Osteoblast (primary cell): ENCODE measurements at regions not wholly inside any gene's neighbourhood (a gene's known extent, or its start where the extent isn't known, plus 50 kb on each side); places are given as distances from the start of the nearest gene placed in this dataset.

Experiments
- DNase-seq: peaks from one replicate; pipeline ENCODE4 v3.0.0; 2011; ENCODE audit warnings: low spot score, mixed read lengths; ENCODE audit not compliant: insufficient read length; ENCODE audit errors: missing footprints
- H2AFZ ChIP-seq: 2 replicates; pipeline ENCODE4 v1.6.0; 2011; ENCODE audit warnings: mild to moderate bottlenecking, low read length
- H3K27ac ChIP-seq: 2 replicates; pipeline ENCODE4 v1.5.1; 2011; ENCODE audit warnings: mild to moderate bottlenecking, low read depth, low read length, moderate library complexity
- H3K27me3 ChIP-seq: 2 replicates; pipeline ENCODE4 v1.6.0; 2012; ENCODE audit warnings: mild to moderate bottlenecking, control low read depth, inconsistent platforms, low read length, moderate library complexity; ENCODE audit not compliant: insufficient read depth
- H3K36me3 ChIP-seq: 2 replicates; pipeline ENCODE4 v1.5.1; 2011; ENCODE audit warnings: mild to moderate bottlenecking, low read length, control low read depth, moderate library complexity; ENCODE audit not compliant: insufficient read depth
- H3K4me1 ChIP-seq: 2 replicates; pipeline ENCODE4 v1.5.1; 2011; ENCODE audit warnings: mild to moderate bottlenecking, low read length, control low read depth, moderate library complexity; ENCODE audit not compliant: insufficient read depth
- H3K4me2 ChIP-seq: 2 replicates; pipeline ENCODE4 v1.6.0; 2011; ENCODE audit warnings: mild to moderate bottlenecking, low read length; ENCODE audit not compliant: insufficient read depth
- H3K4me3 ChIP-seq: fragments of 200-600 bp; sonication (generic); 3 replicates; pipeline ENCODE4 v1.5.1; 2012; ENCODE audit warnings: mild to moderate bottlenecking, low read length, inconsistent platforms; ENCODE audit not compliant: insufficient read depth
- H3K79me2 ChIP-seq: 2 replicates; pipeline ENCODE4 v1.6.0; 2012; ENCODE audit warnings: mild to moderate bottlenecking, low read length, control low read depth, inconsistent platforms; ENCODE audit not compliant: insufficient read depth
- H3K9me3 ChIP-seq: 2 replicates; pipeline ENCODE4 v1.5.1; 2011; ENCODE audit warnings: low read depth, low read length, control low read depth
- H4K20me1 ChIP-seq: 2 replicates; pipeline ENCODE4 v1.6.0; 2012; ENCODE audit warnings: mild to moderate bottlenecking, low read length, control low read depth; ENCODE audit not compliant: insufficient read depth
- TF ChIP-seq, protein P1 (sequence below): IDR thresholded peaks from 2 replicates; pipeline ENCODE4 v1.5.1; 2011; ENCODE audit warnings: mild to moderate bottlenecking, low read depth, low read length, moderate library complexity; ENCODE audit errors: extremely low read depth

DNA sequence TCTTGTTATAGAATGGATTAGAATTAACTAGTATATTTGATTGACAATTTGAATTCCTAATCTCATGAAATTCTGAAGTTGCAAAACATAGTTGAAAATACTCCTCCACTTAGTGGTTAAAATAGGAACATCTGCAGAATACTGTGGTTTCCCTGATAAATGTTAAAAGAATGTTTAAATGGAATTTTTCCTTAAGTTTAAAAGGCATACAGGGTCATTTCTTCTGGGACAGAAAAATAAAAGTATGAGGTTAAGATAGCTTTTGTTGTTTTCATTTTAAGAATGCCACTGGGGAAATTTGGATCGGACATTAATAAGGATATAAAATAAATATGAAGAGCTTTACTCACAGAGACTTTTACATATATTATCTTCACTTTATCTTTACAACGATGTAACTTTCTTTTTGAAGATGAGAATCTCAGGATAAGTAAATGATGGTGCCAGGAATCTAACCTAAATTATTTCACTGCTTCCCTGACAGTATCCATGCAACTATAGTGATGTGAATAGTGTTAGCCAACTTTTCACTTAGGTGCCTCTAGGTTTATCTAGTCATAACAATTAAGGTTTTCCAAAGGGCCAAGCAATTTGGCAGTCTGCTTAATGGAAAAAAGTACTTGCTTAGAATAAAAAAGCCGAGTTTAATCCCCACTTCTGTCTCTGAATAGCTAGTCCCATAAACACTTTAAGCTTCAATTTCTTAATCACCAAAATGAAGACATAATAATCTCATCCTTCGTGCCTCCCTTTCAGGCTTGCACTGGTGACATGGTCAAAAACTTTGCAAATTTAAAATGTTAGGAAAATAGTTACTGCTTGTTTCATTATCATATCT is 151.8 kb upstream of the STK17B start:
- no peak overlapping the region for H2AFZ ChIP-seq
- no peaks in the 10 kb centered on the region for H3K36me3 ChIP-seq
- no peaks in the 10 kb centered on the region for H3K79me2 ChIP-seq
- H3K9me3 ChIP-seq, result no peaks in the 10 kb centered on the region
- H4K20me1 ChIP-seq, result no peaks in the 10 kb centered on the region
- DNase-seq, result peak; percentile 80
- peaks cover 32% of the 10 kb centered on the region for H3K4me1 ChIP-seq
- TF ChIP-seq, protein P1, sequence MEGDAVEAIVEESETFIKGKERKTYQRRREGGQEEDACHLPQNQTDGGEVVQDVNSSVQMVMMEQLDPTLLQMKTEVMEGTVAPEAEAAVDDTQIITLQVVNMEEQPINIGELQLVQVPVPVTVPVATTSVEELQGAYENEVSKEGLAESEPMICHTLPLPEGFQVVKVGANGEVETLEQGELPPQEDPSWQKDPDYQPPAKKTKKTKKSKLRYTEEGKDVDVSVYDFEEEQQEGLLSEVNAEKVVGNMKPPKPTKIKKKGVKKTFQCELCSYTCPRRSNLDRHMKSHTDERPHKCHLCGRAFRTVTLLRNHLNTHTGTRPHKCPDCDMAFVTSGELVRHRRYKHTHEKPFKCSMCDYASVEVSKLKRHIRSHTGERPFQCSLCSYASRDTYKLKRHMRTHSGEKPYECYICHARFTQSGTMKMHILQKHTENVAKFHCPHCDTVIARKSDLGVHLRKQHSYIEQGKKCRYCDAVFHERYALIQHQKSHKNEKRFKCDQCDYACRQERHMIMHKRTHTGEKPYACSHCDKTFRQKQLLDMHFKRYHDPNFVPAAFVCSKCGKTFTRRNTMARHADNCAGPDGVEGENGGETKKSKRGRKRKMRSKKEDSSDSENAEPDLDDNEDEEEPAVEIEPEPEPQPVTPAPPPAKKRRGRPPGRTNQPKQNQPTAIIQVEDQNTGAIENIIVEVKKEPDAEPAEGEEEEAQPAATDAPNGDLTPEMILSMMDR, result no peak
- H3K27ac ChIP-seq, result peak overlapping the region; percentile 81
- H3K4me2 ChIP-seq, result peak overlapping the region; percentile 65
- no peaks in the 10 kb centered on the region for H3K27me3 ChIP-seq
- H3K4me3 ChIP-seq, result peak overlapping the region; percentile 4

DNA sequence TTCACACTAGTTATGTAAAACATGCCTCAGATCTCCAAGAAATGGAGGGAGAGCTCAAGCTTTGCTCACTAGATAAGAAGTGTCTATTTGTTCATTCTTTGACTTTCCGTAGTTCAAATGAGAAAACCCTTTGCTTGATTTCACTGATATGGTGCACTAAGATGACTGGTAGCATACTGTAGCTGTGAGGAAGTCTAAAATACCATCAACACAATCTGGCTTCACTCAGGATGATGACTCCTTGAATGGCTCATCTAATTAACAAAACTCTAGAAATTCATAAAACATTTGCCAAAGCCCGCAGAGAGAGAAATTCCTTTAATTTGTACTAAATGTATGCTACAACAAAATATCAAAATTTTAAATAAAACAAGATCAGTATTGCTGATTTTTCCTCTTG is 152.8 kb upstream of the STK17B start:
- Histone ChIP-seq H2AFZ (no peak overlapping the region), H3K27ac (peak overlapping the region; percentile 81), H3K4me3 (no peak overlapping the region)

GRCh38 chr2:196328088-196328680 is 156.8 kb upstream of the STK17B start:
- TF ChIP-seq, protein P1, result no peak
- Histone ChIP-seq H3K4me2 (no peak overlapping the region), H2AFZ (no peak overlapping the region), H3K9me3 (no peaks in the 10 kb centered on the region), H3K36me3 (no peaks in the 10 kb centered on the region), H3K27ac (no peak overlapping the region), H3K27me3 (no peaks in the 10 kb centered on the region), H3K4me3 (no peak overlapping the region), H3K79me2 (no peaks in the 10 kb centered on the region), H3K4me1 (peaks cover 40% of the 10 kb centered on the region), H4K20me1 (no peaks in the 10 kb centered on the region)
- no peak for DNase-seq

More for the DNA sequence above, 152.8 kb upstream of the STK17B start:
- no peaks in the 10 kb centered on the region for H4K20me1 ChIP-seq
- H3K4me1 ChIP-seq, result peaks cover 32% of the 10 kb centered on the region
- no peak for DNase-seq
- H3K36me3 ChIP-seq, result no peaks in the 10 kb centered on the region
- TF ChIP-seq, protein P1, result no peak
- no peaks in the 10 kb centered on the region for H3K27me3 ChIP-seq
- no peaks in the 10 kb centered on the region for H3K79me2 ChIP-seq
- peak overlapping the region; percentile 65 for H3K4me2 ChIP-seq
- no peaks in the 10 kb centered on the region for H3K9me3 ChIP-seq

DNA sequence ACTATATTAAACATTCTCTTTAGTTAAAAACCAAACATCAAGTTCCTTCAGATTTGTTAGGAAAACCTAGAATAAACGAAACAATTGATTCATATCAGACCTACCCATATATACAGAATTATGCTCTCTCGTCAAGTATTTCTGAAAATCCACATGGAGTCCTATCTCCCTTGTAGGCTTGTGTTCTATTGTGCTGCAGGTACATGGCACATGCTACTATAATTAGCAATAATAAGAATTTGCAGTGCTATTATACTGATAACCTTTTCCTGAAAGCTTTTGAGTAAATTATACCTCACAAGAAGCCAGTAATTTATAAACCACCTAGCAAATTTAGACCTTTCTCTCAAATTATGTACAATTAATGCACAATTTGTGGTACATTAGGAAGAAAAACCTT is 158.6 kb upstream of the STK17B start:
- no peak overlapping the region for H3K4me2 ChIP-seq
- no peaks in the 10 kb centered on the region for H3K27me3 ChIP-seq
- TF ChIP-seq, protein P1, result no peak
- no peak for DNase-seq
- peaks cover 31% of the 10 kb centered on the region for H3K4me1 ChIP-seq
- no peaks in the 10 kb centered on the region for H3K36me3 ChIP-seq
- no peak overlapping the region for H3K4me3 ChIP-seq
- H2AFZ ChIP-seq, result no peak overlapping the region
- H3K9me3 ChIP-seq, result no peaks in the 10 kb centered on the region
- no peak overlapping the region for H3K27ac ChIP-seq
- H3K79me2 ChIP-seq, result no peaks in the 10 kb centered on the region
- no peaks in the 10 kb centered on the region for H4K20me1 ChIP-seq
